SU-DHL-6 (cell line): ENCODE measurements at regions not wholly inside any gene's neighbourhood (a gene's known extent, or its start where the extent isn't known, plus 50 kb on each side); places are given as distances from the start of the nearest gene placed in this dataset.

ENCODE experiments used
- H2AFZ ChIP-seq: fragments of 200-600 bp; sonication (generic); 2 replicates; pipeline ENCODE4 v1.6.1; 2014; ENCODE audit warnings: low read depth, mild to moderate bottlenecking, moderate library complexity, mixed read lengths, antibody characterized with exemption, low read length; ENCODE audit not compliant: severe bottlenecking
- H3F3A ChIP-seq: fragments of 200-600 bp; shearing (Covaris generic); 2 replicates; pipeline ENCODE4 v1.6.0; 2016; ENCODE audit warnings: antibody characterized with exemption, mild to moderate bottlenecking; ENCODE audit not compliant: insufficient read depth
- H3K27ac ChIP-seq: fragments of 200-600 bp; sonication (generic); 2 replicates; pipeline ENCODE4 v1.5.1; 2016; ENCODE audit warnings: low read depth, mild to moderate bottlenecking, low read length, moderate library complexity, mixed read lengths
- H3K27me3 ChIP-seq: fragments of 200-600 bp; sonication (generic), shearing (Covaris generic); 2 replicates; pipeline ENCODE4 v1.6.0; 2014; ENCODE audit warnings: mild to moderate bottlenecking, low read length
- H3K36me3 ChIP-seq: fragments of 200-600 bp; sonication (generic); 2 replicates; pipeline ENCODE4 v1.6.1; 2014; ENCODE audit warnings: mild to moderate bottlenecking, low read length, mixed read lengths
- H3K4me2 ChIP-seq: fragments of 300-600, 200-600 bp; shearing (Covaris generic), sonication (generic); 2 replicates; pipeline ENCODE4 v1.6.0; 2014; ENCODE audit warnings: low read length, low read depth, mild to moderate bottlenecking; ENCODE audit not compliant: poor library complexity, severe bottlenecking
- H3K4me3 ChIP-seq: fragments of 200-600 bp; sonication (generic); 2 replicates; pipeline ENCODE4 v1.5.1; 2014; ENCODE audit warnings: antibody characterized with exemption, low read length, mild to moderate bottlenecking, mixed read lengths; ENCODE audit not compliant: insufficient read depth, poor library complexity, severe bottlenecking
- H3K79me2 ChIP-seq: fragments of 200-600 bp; sonication (generic); 2 replicates; pipeline ENCODE4 v1.6.1; 2014; ENCODE audit warnings: mild to moderate bottlenecking, low read length, moderate library complexity; ENCODE audit not compliant: insufficient read depth
- H3K9ac ChIP-seq: fragments of 200-600 bp; sonication (generic); 2 replicates; pipeline ENCODE4 v1.7.0; 2014; ENCODE audit warnings: mild to moderate bottlenecking, low read length
- H3K9me2 ChIP-seq: fragments of 200-600 bp; sonication (generic); replicated peaks from 2 replicates; pipeline ENCODE4 v1.6.1; 2014; ENCODE audit warnings: low read length; ENCODE audit not compliant: insufficient read depth
- H3K9me3 ChIP-seq: fragments of 200-600 bp; sonication (generic); 2 replicates; pipeline ENCODE4 v1.6.1; 2014; ENCODE audit warnings: low read length, mixed read lengths; ENCODE audit not compliant: insufficient read depth
- H4K20me1 ChIP-seq: fragments of 200-600 bp; sonication (generic); 2 replicates; pipeline ENCODE4 v1.6.1; 2014; ENCODE audit warnings: low read depth, mild to moderate bottlenecking, antibody characterized with exemption, low read length, moderate library complexity, mixed read lengths
- CTCF ChIP-seq: fragments of 200-600 bp; sonication (generic); IDR thresholded peaks from one replicate; pipeline ENCODE4 v1.5.1; 2017; ENCODE audit warnings: antibody characterized with exemption, mild to moderate bottlenecking, low read length, moderate library complexity; ENCODE audit not compliant: insufficient read depth, poor library complexity, severe bottlenecking
- EZH2phosphoT487 ChIP-seq: fragments of 200-600 bp; sonication (generic), shearing (Covaris generic); conservative IDR thresholded peaks from 2 replicates; pipeline ENCODE4 v1.6.1; 2018; ENCODE audit warnings: mild to moderate bottlenecking, antibody characterized with exemption, low read length, moderate library complexity, mixed read lengths

- H4K20me1 ChIP-seq = no peaks in the 10 kb centered on the region
- H3K27ac ChIP-seq = no peak overlapping the region
- no peak overlapping the region for H3K4me3 ChIP-seq
- no peaks in the 10 kb centered on the region for H3K9me3 ChIP-seq
- H2AFZ ChIP-seq = no peak overlapping the region
- no peaks in the 10 kb centered on the region for H3K27me3 ChIP-seq
- H3K79me2 ChIP-seq = no peaks in the 10 kb centered on the region
- no peak for TF ChIP-seq EZH2phosphoT487
- no peak for TF ChIP-seq CTCF
- no peaks in the 10 kb centered on the region for H3F3A ChIP-seq
- no peaks in the 10 kb centered on the region for H3K36me3 ChIP-seq
- H3K4me2 ChIP-seq = no peak overlapping the region
- no peaks in the 10 kb centered on the region for H3K9me2 ChIP-seq
- no peak overlapping the region for H3K9ac ChIP-seq
Measured at GRCh38 chr14:100466111-100466856, 120.9 kb downstream of the BEGAIN start.

- no peak overlapping the region for H3K27ac ChIP-seq
- no peaks in the 10 kb centered on the region for H3K36me3 ChIP-seq
- no peak overlapping the region for H3K4me2 ChIP-seq
- no peaks in the 10 kb centered on the region for H4K20me1 ChIP-seq
- H3F3A ChIP-seq = no peaks in the 10 kb centered on the region
- H3K9me3 ChIP-seq = no peaks in the 10 kb centered on the region
- H3K9ac ChIP-seq = no peak overlapping the region
- H2AFZ ChIP-seq = no peak overlapping the region
- no peaks in the 10 kb centered on the region for H3K9me2 ChIP-seq
- H3K27me3 ChIP-seq = no peaks in the 10 kb centered on the region
- no peaks in the 10 kb centered on the region for H3K79me2 ChIP-seq
- TF ChIP-seq CTCF = no peak
- TF ChIP-seq EZH2phosphoT487 = no peak
- H3K4me3 ChIP-seq = no peak overlapping the region
Measured at GRCh38 chr14:100467046-100467750, 120.0 kb downstream of the BEGAIN start.

- Histone ChIP-seq H3K4me2 (no peak overlapping the region), H4K20me1 (no peaks in the 10 kb centered on the region), H2AFZ (no peak overlapping the region), H3K27me3 (no peaks in the 10 kb centered on the region), H3K36me3 (no peaks in the 10 kb centered on the region), H3K79me2 (no peaks in the 10 kb centered on the region), H3K9me2 (no peaks in the 10 kb centered on the region), H3K9me3 (no peaks in the 10 kb centered on the region), H3K27ac (no peak overlapping the region), H3F3A (no peaks in the 10 kb centered on the region), H3K9ac (no peak overlapping the region), H3K4me3 (no peak overlapping the region)
- no peak for TF ChIP-seq EZH2phosphoT487
- no peak for TF ChIP-seq CTCF
Measured at GRCh38 chr14:100467939-100468338, 119.3 kb downstream of the BEGAIN start.
